Hematopoietic multipotent progenitor cell treated with erythropoietin and hydrocortisone succinate and interleukin-3 and kit ligand, for 4 days (in vitro differentiated cells): ENCODE measurements at regions not wholly inside any gene's neighbourhood (a gene's known extent, or its start where the extent isn't known, plus 50 kb on each side); places are given as distances from the start of the nearest gene placed in this dataset.
A peak's percentile ranks its signal among the peaks of the same experiment; 100 is the strongest.

ENCODE experiments used
- DNase-seq: peaks from one replicate; pipeline ENCODE4 v3.0.0-alpha.2; 2015

GRCh38 chr9:16133556-16134227 is 580.8 kb downstream of the CCDC171 start:
- peak; percentile 90 for DNase-seq

- DNase-seq = no peak
These were observed 581.5 kb downstream of the CCDC171 start for GRCh38 chr9:16134351-16134750.

GRCh38 chr9:16135968-16136367 is 583.1 kb downstream of the CCDC171 start:
- DNase-seq = no peak

DNA sequence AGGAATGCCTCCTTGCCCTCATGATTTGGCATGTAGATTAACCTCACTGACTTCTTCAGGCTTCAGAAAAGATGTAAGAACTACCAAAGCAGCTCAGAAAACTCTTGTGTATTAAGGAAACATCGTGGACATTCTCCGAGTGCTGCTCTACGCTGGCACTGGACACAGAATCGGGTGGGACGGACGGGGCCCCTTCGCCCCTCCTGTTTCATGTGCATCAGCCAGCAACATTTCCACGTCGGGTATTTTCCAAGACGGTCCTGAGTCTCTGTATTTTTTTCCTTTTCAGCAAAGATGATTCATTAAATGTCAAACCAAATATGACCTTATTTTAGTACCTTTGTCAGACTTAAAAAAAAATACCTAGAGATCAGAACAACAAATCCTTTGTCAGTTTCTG is 583.6 kb downstream of the CCDC171 start:
- no peak for DNase-seq

- DNase-seq = no peak
These were observed 584.1 kb downstream of the CCDC171 start for GRCh38 chr9:16136961-16137360.

DNA sequence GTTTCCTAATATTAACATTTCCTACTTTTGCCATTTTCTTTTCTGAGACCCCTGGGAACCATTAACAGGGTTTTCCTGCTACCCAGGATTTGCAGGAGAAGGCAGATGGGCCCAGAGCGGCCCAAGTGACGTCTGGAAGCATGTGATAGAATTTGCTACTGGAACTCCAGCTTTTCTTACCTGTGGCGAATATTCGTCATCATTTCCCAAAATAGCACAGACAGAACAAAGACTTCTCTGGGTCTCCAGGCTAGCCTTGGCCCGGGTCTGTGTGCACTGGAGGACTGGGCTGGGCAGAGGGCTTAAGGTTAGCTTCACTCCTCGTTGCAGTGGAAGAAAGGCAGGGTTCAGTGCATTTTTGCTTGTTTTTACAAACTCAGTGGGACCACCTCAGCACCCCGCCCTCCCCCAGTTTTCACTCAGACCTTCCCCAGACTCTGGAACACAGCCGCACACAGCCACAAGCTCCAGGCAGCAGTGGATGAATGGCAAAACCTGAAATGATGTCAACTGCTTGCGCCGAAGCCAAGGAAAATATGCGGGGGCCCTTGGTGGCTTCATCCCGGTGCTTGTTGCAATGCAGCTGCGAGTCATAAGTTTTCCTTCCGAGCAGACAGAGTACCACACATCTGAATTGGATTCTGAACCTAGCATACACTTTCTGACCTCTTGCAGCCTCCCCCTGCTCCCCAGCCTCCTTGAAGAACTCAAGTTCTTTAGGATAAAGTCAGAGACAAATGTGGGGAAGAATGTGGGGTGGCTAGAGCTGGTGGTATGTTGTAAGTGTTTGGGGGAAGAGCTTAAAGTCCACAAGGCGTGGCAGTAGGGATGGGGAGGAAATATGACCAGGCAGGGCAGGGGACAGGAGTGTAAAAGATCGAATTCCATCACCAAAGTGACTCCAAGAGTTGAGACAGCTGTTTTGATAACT is 586.0 kb downstream of the CCDC171 start:
- DNase-seq = no peak

GRCh38 chr9:16139774-16140173 is 586.9 kb downstream of the CCDC171 start:
- no peak for DNase-seq

GRCh38 chr9:16143310-16143709 is 590.5 kb downstream of the CCDC171 start:
- DNase-seq = no peak

DNA sequence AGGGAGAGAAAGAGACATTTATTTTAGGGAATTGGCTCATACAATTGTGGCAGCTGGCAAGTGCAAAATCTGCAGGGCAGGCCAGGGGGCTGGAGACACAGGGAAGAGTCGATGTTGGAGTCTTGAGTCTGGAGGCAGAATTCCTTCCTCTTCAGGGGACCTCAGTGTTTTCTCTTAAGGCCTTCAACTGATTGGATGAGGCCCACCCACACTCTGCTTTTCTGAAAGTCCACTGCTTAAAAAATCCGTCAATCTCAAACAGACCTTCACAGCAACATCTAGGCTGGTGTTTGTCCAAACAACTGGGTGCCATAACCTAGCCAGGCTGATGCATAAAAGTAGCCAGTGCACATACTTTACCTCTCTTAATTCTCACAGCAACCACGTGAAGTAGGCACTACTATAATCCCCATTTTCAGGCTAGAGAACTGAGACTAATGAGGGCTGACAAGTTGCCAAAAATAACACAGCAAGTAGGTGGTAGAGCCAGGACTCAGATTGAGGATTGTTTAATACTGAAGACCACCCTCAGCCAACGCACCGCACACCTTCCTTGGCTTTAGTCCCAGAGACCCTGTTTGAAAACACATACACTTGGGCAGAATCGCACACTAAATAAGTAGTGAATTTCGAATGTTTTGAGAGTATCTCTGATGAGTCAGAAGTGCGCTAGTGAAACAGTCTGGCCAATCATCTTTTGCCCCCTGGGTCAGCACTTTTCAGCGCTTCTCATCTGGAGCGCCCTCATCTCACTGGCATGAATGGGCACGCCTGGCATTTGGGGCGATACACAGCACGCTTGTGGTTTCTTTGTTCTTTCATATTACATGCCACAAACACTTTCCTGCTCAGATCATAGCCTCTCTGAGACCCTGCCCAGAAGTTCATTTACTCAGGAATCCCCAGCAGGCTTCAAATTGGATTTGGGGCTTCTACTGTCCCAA is 591.4 kb downstream of the CCDC171 start:
- no peak for DNase-seq

GRCh38 chr9:16145196-16145950 is 592.5 kb downstream of the CCDC171 start:
- no peak for DNase-seq

GRCh38 chr9:16147726-16148125 is 594.9 kb downstream of the CCDC171 start:
- DNase-seq = peak; percentile 31

DNA sequence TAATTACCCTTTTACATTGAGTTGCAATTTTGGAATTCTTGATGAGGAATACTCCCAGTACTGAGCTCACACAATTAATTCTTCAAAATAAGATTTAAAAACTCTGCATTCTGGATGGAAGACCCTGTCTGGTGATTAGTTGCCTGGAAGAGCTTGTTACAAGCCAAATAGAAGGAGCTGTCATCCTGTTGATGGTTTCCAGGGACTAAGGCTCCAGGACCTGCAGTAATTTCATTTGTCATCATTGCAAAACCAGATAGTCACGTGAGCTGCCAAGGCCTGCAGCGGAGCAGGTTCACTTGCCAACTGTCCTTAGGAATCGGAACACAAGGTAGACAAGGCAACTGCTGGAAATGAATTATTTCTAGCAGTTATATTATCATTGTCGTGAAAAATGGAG is 597.7 kb downstream of the CCDC171 start:
- DNase-seq = no peak

DNA sequence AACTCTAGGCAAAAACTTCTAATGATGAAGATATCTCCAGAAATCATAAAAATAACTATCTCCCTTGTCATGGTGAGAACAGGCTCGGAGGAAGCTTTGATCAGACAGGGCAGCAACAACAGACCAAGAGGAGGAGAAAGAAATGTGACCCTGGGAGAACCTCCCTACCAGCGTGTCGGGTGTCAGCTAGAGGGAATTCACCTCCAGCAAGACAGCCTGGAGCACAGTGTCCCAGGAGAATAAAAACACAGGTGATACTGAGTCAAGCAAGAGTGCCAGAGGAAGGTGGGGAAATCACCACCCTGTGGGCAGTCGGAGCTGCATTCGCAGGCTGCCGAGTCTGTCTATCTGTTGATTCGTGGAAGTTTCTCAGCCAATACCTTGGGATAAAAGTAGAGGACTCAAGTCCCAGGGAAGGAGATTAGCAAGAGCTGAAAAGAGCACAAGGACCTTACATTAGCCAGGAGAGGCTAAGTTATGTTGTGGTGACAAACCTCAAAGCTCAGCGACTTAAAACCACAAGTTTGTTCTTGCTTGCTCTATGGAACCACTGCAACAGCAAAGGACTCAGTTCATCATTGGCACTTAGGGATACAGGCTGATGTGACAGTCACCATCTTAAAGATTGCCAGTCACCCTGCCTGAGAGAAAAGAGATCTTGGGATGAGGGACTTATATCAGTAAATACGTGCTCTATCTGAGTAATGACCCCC is 598.3 kb downstream of the CCDC171 start:
- DNase-seq = no peak

DNA sequence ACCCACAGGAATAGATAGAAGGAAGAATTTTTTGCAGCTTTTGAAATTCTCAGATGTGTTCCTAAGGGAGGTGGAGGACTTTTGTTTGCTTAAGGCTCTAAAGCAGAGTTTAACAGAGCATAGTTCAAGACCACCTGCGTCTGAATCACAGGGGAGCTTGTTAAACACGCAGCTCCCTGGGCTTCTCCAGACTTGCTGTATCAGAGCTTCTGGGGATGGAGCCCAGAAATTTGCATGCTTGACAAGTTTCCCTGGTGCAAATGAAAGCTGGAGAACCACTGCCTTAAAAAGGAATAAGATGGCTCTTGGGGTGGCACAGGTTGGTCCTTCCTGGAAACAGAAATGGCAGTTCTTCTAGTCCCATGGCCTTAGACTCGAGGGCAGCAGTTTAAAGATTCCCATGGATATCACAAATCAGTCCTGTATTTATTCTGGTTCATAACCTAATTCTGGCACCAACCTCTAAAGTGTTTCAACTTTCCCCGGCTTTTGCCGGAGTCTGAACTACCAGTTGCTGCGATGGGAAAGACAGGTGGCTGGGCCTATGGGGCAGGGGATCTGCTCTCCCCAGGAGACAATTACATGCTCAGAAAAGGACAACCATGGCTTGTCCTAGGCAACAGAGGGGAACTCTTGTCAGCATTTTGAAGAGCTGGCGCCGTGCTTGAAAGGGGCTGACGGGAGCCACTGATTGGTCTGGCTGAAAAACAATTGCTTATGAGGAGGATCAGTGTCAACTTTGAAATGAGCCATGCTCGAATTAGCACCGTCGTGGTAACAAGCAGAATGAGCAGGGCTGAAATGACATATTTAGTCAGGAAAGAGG is 599.6 kb downstream of the CCDC171 start:
- no peak for DNase-seq

DNA sequence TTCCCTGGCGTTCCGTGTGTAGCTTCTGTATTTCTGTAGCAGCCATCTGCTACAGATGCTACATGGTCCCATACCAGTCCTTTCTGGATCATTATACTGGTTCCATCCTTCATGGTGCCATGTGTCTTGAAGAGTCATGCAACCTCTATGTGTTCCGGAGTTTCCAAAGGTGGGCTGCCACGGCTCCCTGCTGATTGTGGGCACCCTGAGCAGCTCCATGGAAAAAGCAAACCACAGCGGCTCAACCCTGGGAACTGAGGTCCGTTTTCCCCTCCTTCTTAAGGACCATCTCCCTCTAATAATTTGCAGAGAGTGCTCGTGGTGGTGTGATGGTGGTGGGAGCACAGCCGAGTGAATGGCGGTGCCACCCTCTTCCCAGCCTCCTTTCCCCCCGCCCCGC is 600.4 kb downstream of the CCDC171 start:
- no peak for DNase-seq

GRCh38 chr9:16153741-16154140 is 600.9 kb downstream of the CCDC171 start:
- no peak for DNase-seq

GRCh38 chr9:16154521-16155078 is 601.8 kb downstream of the CCDC171 start:
- peak; percentile 49 for DNase-seq

- DNase-seq = no peak
These were observed 603.0 kb downstream of the CCDC171 start for GRCh38 chr9:16155878-16156277.

GRCh38 chr9:16157216-16157615 is 604.4 kb downstream of the CCDC171 start:
- no peak for DNase-seq

GRCh38 chr9:16157651-16158050 is 604.8 kb downstream of the CCDC171 start:
- DNase-seq = no peak
